Muscle layer of colon (tissue), 2 donors: ENCODE measurements at regions not wholly inside any gene's neighbourhood (a gene's known extent, or its start where the extent isn't known, plus 50 kb on each side); places are given as distances from the start of the nearest gene placed in this dataset.

Experiments
- H3K27ac ChIP-seq: one replicate; pipeline ENCODE4 v1.7.0; 2013; ENCODE audit warnings: low read depth, mild to moderate bottlenecking, low read length, moderate library complexity
- H3K27me3 ChIP-seq, 2 donors: one replicate each; pipeline ENCODE4 v1.7.0; 2013; ENCODE audit warnings: low read length in 2 of 2, mild to moderate bottlenecking in 2 of 2; ENCODE audit not compliant: insufficient read depth in 2 of 2, control insufficient read depth in 1 of 2
- H3K36me3 ChIP-seq: one replicate; pipeline ENCODE4 v1.7.0; 2013; ENCODE audit warnings: mild to moderate bottlenecking, low read length; ENCODE audit not compliant: insufficient read depth
- H3K4me1 ChIP-seq: one replicate; pipeline ENCODE4 v1.7.0; 2013; ENCODE audit warnings: mild to moderate bottlenecking, low read length; ENCODE audit not compliant: insufficient read depth
- H3K4me3 ChIP-seq, 2 donors: one replicate each; pipeline ENCODE4 v1.7.0; 2013; ENCODE audit warnings: low read length in 2 of 2, low read depth in 1 of 2, mild to moderate bottlenecking in 1 of 2, moderate library complexity in 1 of 2
- H3K9ac ChIP-seq: one replicate; pipeline ENCODE4 v1.7.0; 2013; ENCODE audit warnings: low read length
- H3K9me3 ChIP-seq: one replicate; pipeline ENCODE4 v1.7.0; 2013; ENCODE audit warnings: mild to moderate bottlenecking, low read length
- donor health status: abdominal sarcoma.
- donor health status: Adenocarcinoma of cecum.

GRCh38 chr2:8018956-8019355 is 662.9 kb upstream of the ID2 start:
- no peaks in the 10 kb centered on the region for H3K9me3 ChIP-seq
- no peak overlapping the region for H3K4me3 ChIP-seq
- no peak overlapping the region for H3K9ac ChIP-seq
- no peaks in the 10 kb centered on the region for H3K36me3 ChIP-seq
- no peak overlapping the region for H3K27ac ChIP-seq
- H3K4me1 ChIP-seq: no peaks in the 10 kb centered on the region
- H3K27me3 ChIP-seq: no peaks in the 10 kb centered on the region

GRCh38 chr2:8019934-8020333 is 661.9 kb upstream of the ID2 start:
- no peak overlapping the region for H3K9ac ChIP-seq
- no peaks in the 10 kb centered on the region for H3K4me1 ChIP-seq
- no peak overlapping the region for H3K4me3 ChIP-seq
- H3K27me3 ChIP-seq: no peaks in the 10 kb centered on the region
- no peaks in the 10 kb centered on the region for H3K36me3 ChIP-seq
- no peak overlapping the region for H3K27ac ChIP-seq
- H3K9me3 ChIP-seq: no peaks in the 10 kb centered on the region

- H3K9me3 ChIP-seq: no peaks in the 10 kb centered on the region
- no peak overlapping the region for H3K27ac ChIP-seq
- no peak overlapping the region for H3K9ac ChIP-seq
- no peaks in the 10 kb centered on the region for H3K27me3 ChIP-seq
- H3K4me1 ChIP-seq: no peaks in the 10 kb centered on the region
- H3K36me3 ChIP-seq: no peaks in the 10 kb centered on the region
- no peak overlapping the region for H3K4me3 ChIP-seq
Observed at GRCh38 chr2:8021921-8022320, 659.9 kb upstream of the ID2 start.

- Histone ChIP-seq H3K9ac (no peak overlapping the region), H3K27ac (no peak overlapping the region), H3K4me3 (no peak overlapping the region), H3K4me1 (no peaks in the 10 kb centered on the region), H3K27me3 (no peaks in the 10 kb centered on the region), H3K36me3 (no peaks in the 10 kb centered on the region), H3K9me3 (no peaks in the 10 kb centered on the region)
Observed at GRCh38 chr2:8022908-8023640, 658.8 kb upstream of the ID2 start.

- Histone ChIP-seq H3K9me3 (no peaks in the 10 kb centered on the region), H3K4me1 (no peaks in the 10 kb centered on the region), H3K4me3 (no peak overlapping the region), H3K27ac (no peak overlapping the region), H3K36me3 (no peaks in the 10 kb centered on the region), H3K9ac (no peak overlapping the region), H3K27me3 (no peaks in the 10 kb centered on the region)
Observed at GRCh38 chr2:8024506-8024905, 657.4 kb upstream of the ID2 start.

- H3K27ac ChIP-seq: no peak overlapping the region
- H3K27me3 ChIP-seq: no peaks in the 10 kb centered on the region
- H3K9me3 ChIP-seq: no peaks in the 10 kb centered on the region
- no peak overlapping the region for H3K9ac ChIP-seq
- no peak overlapping the region for H3K4me3 ChIP-seq
- no peaks in the 10 kb centered on the region for H3K36me3 ChIP-seq
- H3K4me1 ChIP-seq: peaks cover 17% of the 10 kb centered on the region
Observed at GRCh38 chr2:8026381-8026780, 655.5 kb upstream of the ID2 start.

GRCh38 chr2:8027387-8027786 is 654.5 kb upstream of the ID2 start:
- H3K9ac ChIP-seq: no peak overlapping the region
- H3K9me3 ChIP-seq: no peaks in the 10 kb centered on the region
- H3K4me3 ChIP-seq: no peak overlapping the region
- no peak overlapping the region for H3K27ac ChIP-seq
- H3K4me1 ChIP-seq: peaks cover 22% of the 10 kb centered on the region
- no peaks in the 10 kb centered on the region for H3K27me3 ChIP-seq
- no peaks in the 10 kb centered on the region for H3K36me3 ChIP-seq

GRCh38 chr2:8028036-8028435 is 653.8 kb upstream of the ID2 start:
- H3K36me3 ChIP-seq: no peaks in the 10 kb centered on the region
- no peaks in the 10 kb centered on the region for H3K9me3 ChIP-seq
- no peaks in the 10 kb centered on the region for H3K27me3 ChIP-seq
- H3K4me1 ChIP-seq: peaks cover 22% of the 10 kb centered on the region
- H3K9ac ChIP-seq: no peak overlapping the region
- H3K27ac ChIP-seq: no peak overlapping the region
- no peak overlapping the region for H3K4me3 ChIP-seq

GRCh38 chr2:8028436-8028835 is 653.4 kb upstream of the ID2 start:
- H3K27ac ChIP-seq: no peak overlapping the region
- no peak overlapping the region for H3K9ac ChIP-seq

GRCh38 chr2:8028981-8029380 is 652.9 kb upstream of the ID2 start:
- Histone ChIP-seq H3K36me3 (no peaks in the 10 kb centered on the region), H3K27me3 (no peaks in the 10 kb centered on the region), H3K27ac (no peak overlapping the region), H3K4me1 (peaks cover 22% of the 10 kb centered on the region), H3K4me3 (no peak overlapping the region), H3K9ac (no peak overlapping the region), H3K9me3 (no peaks in the 10 kb centered on the region)

More at GRCh38 chr2:8028436-8028835, 653.4 kb upstream of the ID2 start:
- peaks cover 22% of the 10 kb centered on the region for H3K4me1 ChIP-seq
- no peaks in the 10 kb centered on the region for H3K36me3 ChIP-seq
- H3K4me3 ChIP-seq: no peak overlapping the region
- no peaks in the 10 kb centered on the region for H3K27me3 ChIP-seq
- H3K9me3 ChIP-seq: no peaks in the 10 kb centered on the region

GRCh38 chr2:8030573-8031303 is 651.1 kb upstream of the ID2 start:
- Histone ChIP-seq H3K4me3 (no peak overlapping the region), H3K27ac (peak overlapping the region; percentile 37), H3K36me3 (no peaks in the 10 kb centered on the region), H3K9me3 (no peaks in the 10 kb centered on the region), H3K27me3 (no peaks in the 10 kb centered on the region), H3K4me1 (peaks cover 22% of the 10 kb centered on the region), H3K9ac (no peak overlapping the region)

GRCh38 chr2:8031370-8031769 is 650.5 kb upstream of the ID2 start:
- peak overlapping the region; percentile 37 for H3K27ac ChIP-seq
- H3K4me1 ChIP-seq: peaks cover 22% of the 10 kb centered on the region
- H3K9ac ChIP-seq: no peak overlapping the region
- no peak overlapping the region for H3K4me3 ChIP-seq
- no peaks in the 10 kb centered on the region for H3K9me3 ChIP-seq
- no peaks in the 10 kb centered on the region for H3K36me3 ChIP-seq
- no peaks in the 10 kb centered on the region for H3K27me3 ChIP-seq
